GM21576 (cell line): ENCODE measurements at regions not wholly inside any gene's neighbourhood (a gene's known extent, or its start where the extent isn't known, plus 50 kb on each side); places are given as distances from the start of the nearest gene placed in this dataset.

Source experiments
- ATAC-seq: cut with Tn5 transposase; IDR thresholded peaks from one replicate; pipeline ENCODE4 v1.9.1; 2021; ENCODE audit warnings: mild to moderate bottlenecking, moderate library complexity; ENCODE audit not compliant: unreplicated experiment

GRCh38 chr3:104646196-104646595 lies 720.5 kb upstream of the ALCAM start:
- ATAC-seq: no peak

GRCh38 chr3:104648823-104649222 lies 717.9 kb upstream of the ALCAM start:
- no peak for ATAC-seq

- ATAC-seq: no peak
Observed at GRCh38 chr3:104669083-104669482, 697.6 kb upstream of the ALCAM start.

DNA sequence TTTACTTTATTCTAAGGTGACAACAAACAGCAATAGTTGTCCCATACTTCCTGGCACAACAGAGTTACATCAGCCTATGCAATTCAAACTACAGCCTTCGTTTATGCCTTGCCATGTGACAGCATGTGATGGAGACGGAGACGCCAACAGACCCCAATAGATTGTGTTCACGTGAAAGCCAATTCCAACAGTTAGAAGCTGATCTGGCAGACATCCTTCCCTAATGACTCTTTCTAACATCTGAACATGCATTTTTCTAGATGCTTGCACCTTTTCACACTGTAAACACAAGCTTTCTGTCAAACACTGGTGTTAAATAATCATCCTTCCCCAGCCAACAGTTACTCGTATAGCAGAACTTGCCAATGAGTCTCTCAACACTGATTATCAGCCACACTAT lies 694.4 kb upstream of the ALCAM start:
- ATAC-seq: no peak

GRCh38 chr3:104673981-104674380 lies 692.7 kb upstream of the ALCAM start:
- ATAC-seq: no peak

DNA sequence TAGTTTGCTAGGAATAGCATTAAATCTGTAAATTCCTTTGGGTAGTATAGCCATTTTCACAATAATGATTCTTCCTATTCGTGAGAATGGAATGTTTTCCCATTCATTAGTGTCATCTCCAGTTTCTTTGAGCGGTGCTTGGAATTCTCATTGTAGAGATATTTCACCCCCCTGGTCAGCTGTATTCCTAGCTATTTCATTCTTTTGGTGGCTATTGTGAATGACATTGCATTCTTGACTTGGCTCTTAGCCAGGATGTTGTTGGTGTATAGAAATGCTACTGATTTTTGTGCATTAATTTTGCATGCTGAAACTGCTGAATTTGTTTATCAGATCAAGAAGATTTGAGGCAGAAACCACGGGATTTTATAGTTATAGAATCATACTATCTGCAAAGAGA lies 690.5 kb upstream of the ALCAM start:
- ATAC-seq: no peak

DNA sequence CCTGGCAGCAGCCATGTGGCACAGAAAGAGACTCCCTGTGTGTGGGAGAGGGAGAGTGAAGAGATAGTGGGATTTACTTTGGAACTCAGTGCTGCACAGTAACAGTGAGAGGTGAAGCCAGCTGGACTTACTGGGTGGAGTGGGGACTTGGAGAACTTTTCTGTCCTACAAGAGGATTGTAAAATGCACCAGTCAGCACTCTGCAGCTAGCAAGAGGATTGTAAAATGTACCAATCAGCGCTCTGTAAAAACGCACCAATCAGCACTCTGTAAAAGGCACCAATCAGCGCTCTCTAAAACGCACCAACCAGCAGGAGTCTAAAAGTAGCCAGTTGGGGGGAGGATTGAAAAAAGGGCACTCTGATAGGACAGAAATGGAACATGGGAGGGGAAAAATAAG lies 688.8 kb upstream of the ALCAM start:
- no peak for ATAC-seq

GRCh38 chr3:104685492-104685891 lies 681.2 kb upstream of the ALCAM start:
- ATAC-seq: no peak

GRCh38 chr3:104687362-104687761 lies 679.3 kb upstream of the ALCAM start:
- no peak for ATAC-seq

DNA sequence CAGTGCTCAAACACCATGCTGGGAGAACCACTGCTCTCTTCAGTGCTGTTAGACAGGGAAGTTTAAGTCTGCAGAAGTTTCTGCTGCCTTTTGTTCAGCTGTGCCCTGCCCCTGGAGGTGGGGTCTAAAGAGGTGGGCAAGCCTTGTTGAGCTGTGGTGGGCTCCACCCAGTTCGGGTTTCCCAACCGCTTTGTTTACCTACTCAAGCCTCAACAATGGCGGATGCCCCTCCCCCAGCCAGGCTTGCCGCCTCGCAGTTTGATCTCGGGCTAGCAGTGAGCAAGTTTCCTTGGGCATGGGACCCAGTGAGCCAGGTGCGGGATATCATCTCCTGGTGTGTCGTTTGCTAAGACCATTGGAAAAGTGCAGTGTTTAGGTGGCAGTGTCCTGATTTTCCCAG lies 670.2 kb upstream of the ALCAM start:
- ATAC-seq: no peak

- ATAC-seq: no peak
Observed at GRCh38 chr3:104711406-104711805, 655.3 kb upstream of the ALCAM start.

DNA sequence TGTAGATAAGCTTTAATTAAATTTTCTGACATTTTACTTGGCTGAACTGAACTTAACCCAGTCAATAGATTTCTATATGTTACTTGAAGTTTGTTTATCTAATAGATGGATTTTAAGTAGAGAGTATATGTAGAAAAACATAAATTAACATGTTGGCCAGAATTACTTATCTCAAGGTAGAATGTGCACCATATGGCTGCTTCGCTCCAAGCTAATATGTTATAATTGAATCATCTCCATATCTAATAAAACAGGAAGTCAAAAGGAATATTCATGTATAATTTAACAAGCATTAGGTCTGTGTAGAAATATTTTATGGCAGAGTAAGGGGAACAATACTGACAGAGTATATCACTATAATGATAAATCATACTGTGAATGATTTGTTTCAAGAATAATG lies 650.7 kb upstream of the ALCAM start:
- no peak for ATAC-seq

DNA sequence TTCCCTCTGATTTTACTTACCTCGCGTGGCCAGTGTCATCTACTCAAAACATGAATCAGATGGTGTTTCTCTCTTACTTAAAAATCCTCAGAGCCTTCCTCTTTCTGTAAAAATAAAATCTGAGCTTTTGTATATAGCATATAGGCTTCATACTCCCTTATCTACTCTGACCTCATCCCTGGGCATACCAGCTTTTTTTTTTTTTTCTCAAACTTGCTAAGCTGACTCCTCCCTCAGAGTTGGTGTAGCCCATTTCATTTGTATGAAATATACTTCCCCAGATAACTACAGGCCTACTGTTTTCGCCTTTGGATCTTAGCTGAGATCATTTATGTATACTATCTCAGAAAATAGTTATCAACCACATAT lies 648.9 kb upstream of the ALCAM start:
- ATAC-seq: no peak

DNA sequence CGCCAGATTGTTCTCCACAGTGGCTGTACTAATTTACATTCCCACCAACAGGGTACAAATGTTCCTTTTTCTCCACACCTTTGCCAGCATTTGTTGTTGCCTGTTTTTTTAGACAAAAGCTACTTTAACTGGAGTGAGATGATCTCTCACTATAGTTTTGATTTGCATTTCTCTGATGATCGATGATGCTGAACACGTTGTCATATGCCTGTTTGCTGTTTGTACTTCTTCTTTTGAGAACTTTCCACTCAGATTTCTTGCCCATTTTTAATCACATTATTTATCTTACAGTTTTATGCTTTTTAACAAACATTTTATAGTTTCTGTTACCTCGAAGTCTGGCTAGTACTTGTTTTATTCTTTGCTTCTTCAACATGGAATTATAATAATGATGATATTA lies 643.7 kb upstream of the ALCAM start:
- no peak for ATAC-seq

GRCh38 chr3:104731074-104731473 lies 635.6 kb upstream of the ALCAM start:
- no peak for ATAC-seq

GRCh38 chr3:104734627-104735026 lies 632.1 kb upstream of the ALCAM start:
- ATAC-seq: no peak

- ATAC-seq: no peak
Observed at GRCh38 chr3:104735691-104736090, 631.0 kb upstream of the ALCAM start.

- ATAC-seq: no peak
Observed at GRCh38 chr3:104738271-104738670, 628.4 kb upstream of the ALCAM start.

DNA sequence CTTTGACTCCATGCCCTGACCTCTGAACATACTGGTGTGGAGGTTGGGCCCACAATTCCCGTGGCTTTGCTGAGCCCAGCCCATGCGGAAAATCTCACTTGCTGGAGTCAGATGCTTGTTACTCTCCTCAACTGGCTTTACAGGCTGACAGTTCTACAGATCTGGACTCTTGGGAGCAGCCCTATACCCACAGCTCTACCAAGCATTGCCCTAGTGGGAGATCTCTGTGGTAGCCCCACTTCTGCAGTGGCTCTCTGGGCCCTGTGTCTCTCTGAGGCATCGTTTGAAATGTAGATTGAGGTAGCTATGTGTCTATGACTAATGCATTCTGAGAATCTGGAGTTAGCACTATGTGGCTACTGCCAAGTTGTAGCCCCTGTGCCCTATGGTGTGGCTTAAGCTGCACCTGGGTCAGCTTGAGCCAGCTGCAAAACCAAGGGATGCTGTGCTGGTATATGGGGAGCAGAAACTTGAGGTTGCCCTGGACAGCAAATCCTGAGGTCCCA lies 625.8 kb upstream of the ALCAM start:
- no peak for ATAC-seq

GRCh38 chr3:104742044-104742443 lies 624.7 kb upstream of the ALCAM start:
- ATAC-seq: no peak

- no peak for ATAC-seq
Observed at GRCh38 chr3:104745313-104745712, 621.4 kb upstream of the ALCAM start.

GRCh38 chr3:104746056-104746455 lies 620.7 kb upstream of the ALCAM start:
- no peak for ATAC-seq

GRCh38 chr3:104750581-104750980 lies 616.1 kb upstream of the ALCAM start:
- no peak for ATAC-seq

- no peak for ATAC-seq
Observed at GRCh38 chr3:104755791-104756190, 610.9 kb upstream of the ALCAM start.
